ENCODE measurements at regions not wholly inside any gene's neighbourhood (a gene's known extent, or its start where the extent isn't known, plus 50 kb on each side); places are given as distances from the start of the nearest gene placed in this dataset.
"Not testable (repeated sequence)": the region's sequence is repeated elsewhere in the genome, so short reads cannot be mapped to it uniquely, and the experiment has no call there.

DNA sequence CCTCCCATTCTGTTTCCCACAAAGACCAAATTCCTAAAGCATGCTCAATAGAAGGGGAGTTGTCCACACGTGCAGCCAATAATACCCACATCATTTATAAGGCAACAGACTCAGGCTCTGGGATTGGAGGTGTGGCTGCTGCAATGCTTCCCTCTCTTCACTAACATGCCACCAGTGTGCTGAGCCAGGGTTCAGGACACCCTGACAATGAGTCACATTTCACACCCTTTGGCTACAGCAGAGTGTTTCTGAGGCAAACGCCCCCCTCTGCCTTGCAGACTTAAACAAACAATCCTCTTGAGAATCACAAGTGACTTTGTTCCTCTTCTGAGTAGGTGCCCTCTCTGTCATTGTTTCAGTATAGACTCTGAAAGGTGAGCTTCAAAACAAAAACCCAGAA, 189.3 kb upstream of the TLE4 start:
- DNase-seq (ENCODE audit: low spot score), result no peak

DNA sequence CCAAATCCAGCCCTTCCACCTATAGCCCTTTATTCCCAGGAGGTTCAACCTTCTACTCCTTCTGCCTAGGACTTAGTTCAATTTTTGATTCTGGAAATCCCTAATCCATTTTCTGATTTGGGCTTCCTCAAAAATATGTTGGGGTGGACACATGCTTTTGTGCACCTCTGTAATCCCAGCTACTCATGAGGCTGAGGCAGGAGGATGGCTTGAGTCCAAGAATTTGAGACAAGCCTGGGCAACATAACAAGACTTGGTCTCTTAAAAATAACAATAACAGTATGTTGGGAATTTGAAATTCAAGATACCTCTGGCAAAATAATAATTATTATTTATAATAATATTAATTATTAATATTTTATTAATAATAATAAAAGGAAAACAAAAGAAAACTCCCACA, 188.7 kb upstream of the TLE4 start:
- no peak for DNase-seq (ENCODE audit: low spot score)

DNA sequence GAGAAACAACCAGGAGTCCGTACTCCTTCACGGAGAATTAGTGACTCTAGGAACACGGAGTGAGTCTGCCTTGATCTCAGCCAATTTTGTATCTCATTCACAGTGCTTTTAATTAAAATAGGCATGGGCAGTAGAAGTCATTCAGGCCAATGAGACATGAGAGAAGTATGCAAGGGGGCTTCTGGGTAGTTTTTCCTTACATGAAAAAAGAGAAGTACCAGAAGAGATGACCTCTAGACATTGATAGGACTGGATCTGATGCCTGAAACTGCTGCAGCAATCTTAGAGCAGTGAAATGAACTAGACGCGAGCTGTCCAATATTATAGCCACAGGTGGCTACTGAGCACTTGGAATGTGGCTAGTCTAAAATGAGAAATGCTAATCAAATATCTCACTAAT, 187.7 kb upstream of the TLE4 start:
- DNase-seq (ENCODE audit: low spot score), result no peak

DNA sequence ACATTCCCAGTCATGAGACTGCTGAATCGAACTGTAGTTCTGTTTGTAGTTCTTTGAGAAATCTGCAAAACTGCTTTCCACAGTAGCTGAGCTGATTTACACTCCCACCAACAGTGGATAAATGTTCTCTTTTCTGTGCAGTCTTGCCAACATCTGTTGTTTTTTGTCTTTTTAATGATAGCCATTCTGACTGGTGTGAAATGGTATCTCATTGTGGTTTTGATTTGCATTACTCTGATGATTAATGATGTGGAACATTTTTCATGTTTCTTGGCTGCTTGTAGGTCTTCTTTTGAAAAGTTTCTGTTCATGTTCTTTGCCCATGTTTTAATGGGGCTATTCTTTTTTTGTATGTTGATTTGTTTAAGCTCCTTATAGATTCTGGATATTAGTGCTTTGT, 187.3 kb upstream of the TLE4 start:
- DNase-seq (ENCODE audit: low spot score), result peak; percentile 33

DNA sequence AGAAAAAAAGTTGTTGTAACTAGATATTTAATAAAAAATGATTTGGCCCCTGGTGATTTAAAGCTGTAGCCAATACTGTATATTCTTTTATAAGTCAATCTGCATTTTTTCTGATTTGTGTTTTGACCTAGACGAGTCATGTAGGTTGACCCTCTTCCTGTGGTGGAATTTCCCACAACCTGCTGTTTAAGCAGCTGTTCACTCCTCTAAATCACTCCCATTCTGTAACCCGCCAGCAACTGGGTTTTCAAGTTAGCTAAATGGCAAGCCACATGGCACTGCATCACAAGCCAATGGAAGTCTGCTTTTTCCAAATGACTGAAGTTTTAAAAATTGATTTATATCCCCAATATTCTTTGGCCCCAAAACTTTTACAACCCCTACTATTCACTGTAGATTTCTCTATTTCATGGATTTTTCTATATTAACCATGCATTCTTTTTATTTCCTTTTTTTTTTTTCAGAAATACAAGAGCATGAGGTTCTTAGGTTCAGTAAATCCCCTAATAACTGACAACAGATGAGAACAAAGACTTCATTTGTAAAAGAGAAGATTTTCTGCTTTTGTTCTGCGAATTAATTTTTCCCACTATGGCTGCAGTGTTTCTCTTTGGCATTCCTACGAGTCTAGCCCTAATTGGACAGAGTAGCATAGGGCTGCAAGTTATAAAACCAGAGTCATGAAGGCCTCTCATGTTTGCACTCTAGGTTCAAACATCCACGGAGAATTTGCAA, 184.5 kb upstream of the TLE4 start:
- DNase-seq (ENCODE audit: low spot score), result peak; percentile 47

DNA sequence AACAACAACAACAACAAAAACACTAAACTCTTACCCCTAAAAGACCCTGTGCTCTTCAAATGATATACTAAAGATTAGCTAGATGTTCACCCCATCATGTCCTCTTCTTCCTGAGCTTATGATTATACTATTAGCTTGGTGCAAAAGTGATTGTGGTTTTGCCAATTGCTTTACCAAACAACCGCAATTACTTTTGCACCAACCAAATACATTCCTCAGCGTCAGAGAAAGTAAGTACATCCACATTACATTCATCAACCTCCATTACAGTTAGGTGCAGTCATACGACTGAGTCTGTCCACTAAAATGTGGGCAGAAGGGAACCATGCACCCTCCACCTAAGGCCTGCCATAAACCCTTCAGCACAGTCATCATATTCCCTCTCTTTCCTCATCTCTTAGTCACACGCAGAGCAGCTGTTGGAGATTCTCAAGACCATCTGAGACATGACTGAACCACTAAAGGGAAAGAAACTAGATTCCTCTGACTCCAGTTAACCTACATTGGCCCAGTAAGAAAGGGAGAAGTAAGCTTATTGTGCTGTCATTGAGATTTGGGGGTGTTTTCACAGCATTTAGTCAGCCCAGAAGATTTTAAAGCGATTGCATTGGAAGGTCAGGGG, 181.6 kb upstream of the TLE4 start:
- DNase-seq (ENCODE audit: low spot score), result peak; percentile 13

DNA sequence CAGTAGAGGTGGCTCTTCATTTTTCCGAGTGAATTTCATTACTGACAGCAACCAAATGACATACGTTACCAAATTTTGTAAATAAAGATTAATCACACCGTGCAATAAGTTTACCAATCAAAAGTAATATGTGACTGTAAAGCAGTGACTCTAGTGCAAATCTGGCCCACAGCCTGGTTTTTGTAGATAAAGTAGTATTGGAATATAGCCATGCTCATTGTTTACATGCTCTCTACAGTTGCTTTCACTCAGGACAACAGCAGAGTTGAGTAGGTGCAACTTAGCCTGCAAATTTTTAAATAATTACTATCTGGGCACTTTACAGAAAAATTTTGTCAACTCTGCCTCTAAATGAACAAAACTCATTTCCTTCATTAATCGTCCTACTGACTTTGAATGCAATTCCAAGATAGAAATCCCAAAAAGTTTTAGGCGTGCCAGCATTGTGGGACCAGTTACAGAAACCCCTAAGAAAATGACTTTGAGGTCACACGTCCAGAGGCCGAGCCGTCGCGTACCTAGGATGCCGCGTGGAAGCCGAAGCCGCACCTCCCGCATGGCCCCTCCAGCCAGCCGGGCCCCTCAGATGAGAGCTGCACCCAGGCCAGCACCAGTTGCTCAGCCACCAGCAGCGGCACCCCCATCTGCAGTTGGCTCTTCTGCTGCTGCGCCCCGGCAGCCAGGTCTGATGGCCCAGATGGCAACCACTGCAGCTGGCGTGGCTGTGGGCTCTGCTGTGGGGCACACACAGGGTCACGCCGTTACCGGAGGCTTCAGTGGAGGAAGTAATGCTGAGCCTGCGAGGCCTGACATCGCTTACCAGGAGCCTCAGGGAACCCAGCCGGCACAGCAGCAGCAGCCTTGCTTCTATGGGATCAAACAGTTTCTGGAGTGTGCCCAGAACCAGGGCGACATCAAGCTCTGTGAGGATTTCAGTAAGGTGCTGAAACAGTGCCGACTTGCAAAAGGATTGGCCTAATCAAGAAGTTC, 180.7 kb upstream of the TLE4 start:
- DNase-seq (ENCODE audit: low spot score), result no peak

DNA sequence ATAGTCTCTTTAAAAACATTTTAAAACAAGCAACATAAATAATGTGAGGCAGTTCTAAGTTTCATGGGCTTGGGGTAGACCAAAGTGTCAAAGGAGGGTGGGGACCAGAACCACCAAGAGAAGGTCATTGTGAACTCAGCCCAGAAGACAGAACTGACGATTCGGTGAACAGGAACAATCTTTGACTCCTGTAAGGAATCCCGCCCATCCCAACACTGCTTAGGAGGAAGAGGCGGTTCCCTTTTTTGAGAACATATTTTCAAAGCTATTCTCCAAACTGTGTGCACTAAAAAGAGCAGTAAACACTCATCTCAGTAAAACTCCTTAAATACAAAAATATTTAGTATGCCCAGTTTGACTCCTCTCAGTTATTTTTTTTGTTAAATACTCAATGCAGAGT, 176.5 kb upstream of the TLE4 start:
- DNase-seq (ENCODE audit: low spot score), result no peak

DNA sequence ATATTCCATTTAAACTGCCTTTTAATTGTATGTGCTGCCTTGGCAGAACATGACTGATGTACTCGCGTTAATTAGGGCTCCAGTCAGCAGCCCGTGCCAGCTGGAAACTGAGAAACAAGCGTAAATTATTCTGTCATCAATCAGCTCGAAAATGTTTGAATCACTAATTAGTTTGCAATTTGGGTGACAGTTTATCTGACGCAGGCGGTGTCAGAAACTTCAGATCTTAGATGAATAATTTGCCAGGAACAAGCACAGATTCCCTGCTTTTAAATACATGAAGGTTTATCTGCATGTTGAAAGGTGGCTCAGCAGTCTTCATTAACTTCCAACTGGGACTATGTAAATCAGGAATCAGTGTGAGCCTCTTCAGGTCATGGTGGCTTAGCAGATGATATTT, 176.0 kb upstream of the TLE4 start:
- no peak for DNase-seq (ENCODE audit: low spot score)

DNA sequence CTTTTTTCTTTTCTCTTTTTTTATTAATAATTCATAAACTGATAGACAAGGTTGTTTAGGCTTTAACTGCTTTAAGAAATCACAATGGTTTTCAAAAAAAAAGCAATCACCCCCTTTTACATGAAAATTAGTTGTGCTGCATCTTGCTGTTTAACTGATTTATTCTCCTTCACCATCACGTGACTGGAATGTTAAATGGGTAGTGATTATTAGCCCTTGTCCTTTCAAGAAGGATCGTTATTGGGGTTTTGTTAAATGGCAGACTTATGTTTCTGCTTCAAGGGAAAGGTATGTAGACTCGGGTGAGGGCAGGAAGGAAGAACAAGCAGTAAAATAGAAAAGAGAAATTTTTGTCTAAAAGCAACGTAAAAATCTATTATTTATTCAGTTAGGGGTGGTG, 175.6 kb upstream of the TLE4 start:
- DNase-seq (ENCODE audit: low spot score), result no peak

DNA sequence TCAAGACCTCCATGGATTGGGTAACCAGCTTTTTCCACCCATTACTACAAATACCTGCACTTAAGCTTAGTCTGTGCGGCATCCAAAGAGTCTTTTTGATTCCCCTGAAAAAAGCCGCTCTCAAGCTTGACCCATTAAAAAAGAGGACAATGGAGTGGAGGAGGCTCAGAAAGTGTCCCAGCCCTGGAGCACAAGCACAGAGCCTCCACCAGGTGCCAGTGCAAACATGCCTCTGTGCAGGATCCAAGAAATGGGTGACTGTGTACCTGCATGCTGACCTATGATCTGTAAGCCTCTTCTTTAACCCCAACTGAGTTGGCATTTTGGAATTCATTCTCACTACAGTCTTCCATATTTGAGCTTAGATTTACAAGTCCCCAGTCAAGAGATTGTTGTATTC, 168.3 kb upstream of the TLE4 start:
- no peak for DNase-seq (ENCODE audit: low spot score)

DNA sequence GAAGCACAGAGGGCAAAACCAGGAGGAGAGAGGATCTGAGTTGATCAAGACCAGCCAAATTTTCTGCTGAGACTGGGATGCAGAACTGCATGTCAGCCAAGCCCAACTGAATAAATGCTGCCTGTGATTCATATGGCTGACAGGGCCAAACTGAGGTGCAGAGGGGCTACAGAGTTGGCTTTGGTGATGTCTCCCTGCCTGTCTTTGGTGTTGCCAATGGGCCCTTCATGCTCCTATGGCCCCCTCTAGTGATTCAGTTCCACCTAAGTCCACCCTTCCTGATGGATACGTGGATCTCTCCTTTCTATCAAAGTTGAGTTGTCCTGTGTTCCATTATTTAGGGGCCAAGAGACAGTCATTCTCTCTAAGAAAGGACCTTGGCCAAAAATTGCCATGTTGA, 163.6 kb upstream of the TLE4 start:
- no peak for DNase-seq (ENCODE audit: low spot score)

DNA sequence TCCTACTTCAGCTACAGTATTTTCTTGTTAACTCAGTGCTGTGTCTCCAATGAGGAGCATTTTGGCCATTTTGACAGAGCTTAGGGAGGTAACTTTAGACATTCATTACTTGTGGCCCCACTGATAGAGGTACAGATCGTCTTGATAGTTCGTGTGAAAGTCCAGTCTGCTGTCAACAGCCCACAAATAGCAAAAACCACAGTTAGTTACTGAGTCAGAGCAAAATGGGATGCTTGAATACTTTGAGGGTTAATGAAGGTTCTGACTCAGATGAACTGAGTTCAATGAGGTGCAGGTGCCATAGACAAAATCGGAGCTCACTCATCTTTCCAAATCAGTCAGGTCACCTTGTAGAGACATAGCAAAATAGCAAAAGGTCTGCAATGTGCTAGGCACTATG, 163.1 kb upstream of the TLE4 start:
- peak; percentile 53 for DNase-seq (ENCODE audit: low spot score)

DNA sequence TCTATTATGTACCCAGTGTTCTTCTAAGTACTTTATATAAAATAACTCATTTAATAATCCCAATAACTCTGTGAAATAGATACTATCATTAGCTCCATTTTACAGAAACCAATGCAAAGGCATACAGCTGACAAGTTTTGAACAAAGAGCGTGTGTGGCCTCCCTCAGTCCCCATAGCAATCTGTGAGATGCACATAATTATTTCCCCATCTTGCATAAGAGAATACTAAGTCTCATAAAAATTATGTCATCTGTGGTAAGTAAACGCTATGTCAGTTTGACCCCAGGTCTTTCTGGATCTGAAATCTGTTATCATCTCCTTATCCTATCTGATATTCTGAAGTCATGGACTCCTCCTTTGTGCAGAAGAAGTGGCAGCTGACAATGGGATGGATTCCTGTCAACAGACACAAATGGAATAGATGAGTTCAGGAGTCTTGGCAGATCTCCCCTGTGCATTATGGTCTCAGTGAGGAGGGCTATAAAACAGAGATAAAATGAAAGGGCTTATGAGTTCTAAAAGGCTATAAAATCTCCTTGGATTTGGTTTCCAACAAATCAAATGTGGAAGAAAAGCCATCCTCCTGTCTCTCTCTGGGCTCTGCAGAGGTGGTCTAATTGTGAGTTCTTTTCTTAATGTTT, 162.5 kb upstream of the TLE4 start:
- DNase-seq (ENCODE audit: low spot score), result no peak

DNA sequence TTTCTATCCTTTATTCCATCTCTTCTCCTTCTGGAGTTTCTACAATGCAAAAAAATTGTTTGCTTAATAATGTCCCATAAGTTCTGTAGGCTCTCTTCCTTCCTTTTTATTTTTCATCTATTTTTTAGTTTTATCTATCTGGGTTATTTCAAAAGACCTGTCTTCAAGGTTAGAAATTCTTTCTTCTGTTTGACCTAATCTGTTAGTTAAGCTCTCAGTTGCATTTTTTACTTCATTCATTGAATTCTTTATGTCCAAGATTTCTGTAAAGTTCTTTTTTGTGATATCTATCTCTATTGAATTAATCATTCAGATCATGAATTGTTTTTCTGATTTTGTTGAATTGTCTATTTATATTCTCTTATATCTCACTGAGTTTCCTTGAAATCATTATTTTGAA, 145.9 kb upstream of the TLE4 start:
- no peak for DNase-seq (ENCODE audit: low spot score)

DNA sequence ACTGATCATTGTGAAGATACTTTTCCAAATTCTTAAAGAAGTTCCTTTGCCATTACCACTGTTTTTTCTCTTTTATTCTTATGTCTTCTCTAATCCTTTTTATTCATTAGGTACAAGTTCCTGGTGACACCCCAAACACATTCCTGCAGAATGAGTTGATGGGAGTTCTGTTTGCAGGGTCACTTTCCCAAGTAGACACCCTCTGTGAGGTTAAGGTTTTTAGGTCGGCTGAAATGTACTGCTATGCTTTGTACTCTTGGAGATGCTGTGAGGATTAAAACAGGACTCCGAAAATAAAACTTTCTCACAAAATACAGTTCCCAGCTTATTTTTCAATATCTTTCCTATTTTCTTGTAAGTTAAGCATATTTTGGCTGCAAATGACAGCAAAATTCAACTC, 143.3 kb upstream of the TLE4 start:
- DNase-seq (ENCODE audit: low spot score), result no peak

DNA sequence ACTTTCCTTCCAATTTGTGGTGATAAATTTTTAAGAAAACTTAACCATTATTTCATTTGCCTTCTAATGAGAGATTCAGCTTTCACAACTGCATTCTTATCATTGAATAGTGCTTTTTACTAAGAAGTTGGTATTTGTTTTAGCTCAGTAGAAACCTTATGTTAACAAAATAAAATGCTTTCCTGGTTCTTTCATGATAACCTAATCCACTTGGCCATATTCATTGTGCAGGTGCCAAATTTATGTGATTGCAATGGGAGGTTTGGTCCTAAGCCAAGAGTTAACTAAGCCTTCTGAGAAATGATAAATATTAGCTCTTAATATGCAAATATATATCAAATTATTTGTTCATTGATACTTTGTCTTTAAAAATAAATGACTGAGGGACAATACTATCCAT, 141.1 kb upstream of the TLE4 start:
- no peak for DNase-seq (ENCODE audit: low spot score)

DNA sequence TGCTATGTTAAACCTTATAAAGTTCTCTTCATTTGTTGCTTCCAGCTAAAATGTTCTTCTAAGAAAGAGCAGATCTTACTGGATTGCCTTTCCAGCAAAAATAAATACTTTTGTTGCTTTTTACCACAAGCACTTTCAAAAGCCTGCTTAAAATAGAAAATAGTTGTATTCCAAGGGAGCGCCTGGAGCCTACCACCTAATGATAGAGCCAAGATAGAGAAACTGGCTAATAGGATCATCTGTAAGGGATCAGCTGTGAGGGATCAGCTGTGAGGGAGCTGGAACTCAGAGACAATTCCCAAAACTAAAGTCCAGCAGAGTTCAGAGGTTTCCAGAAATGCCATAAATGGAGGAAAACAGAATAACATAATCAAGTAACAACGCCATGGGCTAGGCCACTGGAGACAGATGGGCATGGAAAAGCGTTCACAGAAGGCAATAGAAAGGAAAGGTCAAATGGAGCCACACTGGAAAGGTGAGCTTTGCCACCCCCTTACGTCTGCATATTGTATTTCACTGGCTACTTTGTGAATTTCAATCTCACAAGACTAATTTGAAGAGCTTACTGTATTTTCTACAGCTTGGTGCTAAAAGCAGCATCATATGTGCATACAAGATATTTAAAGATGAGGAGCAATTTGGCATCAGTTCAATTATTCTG, 140.6 kb upstream of the TLE4 start:
- no peak for DNase-seq (ENCODE audit: low spot score)

DNA sequence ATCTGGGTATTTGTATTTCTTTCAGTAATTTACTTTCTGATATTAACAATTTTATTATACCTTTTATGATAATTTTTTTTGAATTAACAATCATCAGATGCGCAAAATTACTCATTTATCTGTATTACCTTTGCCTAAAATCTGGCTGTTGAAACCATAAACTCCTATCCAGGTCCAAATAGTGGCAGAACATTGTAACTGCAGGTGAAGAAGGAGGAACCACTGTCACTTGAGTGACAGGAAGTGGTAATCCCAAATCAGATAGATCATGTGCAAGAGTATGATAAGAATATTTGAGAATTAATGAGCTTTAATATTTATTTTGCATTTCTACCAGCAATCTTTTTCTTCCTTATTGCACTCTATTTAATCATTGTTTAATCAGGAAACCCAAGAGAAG, 139.3 kb upstream of the TLE4 start:
- DNase-seq (ENCODE audit: low spot score), result no peak

DNA sequence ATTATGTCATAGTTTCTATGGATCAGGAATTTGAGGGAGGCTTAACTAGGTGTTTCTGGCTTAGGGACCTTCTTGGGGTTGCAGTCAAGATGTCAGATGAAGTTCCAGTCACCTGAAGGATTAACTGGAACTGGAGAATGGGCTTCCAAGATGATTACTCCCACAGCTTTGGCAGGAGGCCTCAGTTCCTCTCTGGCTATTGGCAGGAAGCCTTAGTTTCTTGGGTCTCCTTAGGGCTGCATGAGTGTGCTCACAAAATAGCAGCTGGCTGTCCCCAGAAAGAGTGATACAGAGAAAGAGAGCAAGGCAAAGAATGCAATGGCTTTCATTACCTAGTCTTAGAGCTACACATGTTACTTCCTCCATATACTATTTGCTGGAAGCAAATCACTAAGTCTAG, 138.1 kb upstream of the TLE4 start:
- no peak for DNase-seq (ENCODE audit: low spot score)

DNA sequence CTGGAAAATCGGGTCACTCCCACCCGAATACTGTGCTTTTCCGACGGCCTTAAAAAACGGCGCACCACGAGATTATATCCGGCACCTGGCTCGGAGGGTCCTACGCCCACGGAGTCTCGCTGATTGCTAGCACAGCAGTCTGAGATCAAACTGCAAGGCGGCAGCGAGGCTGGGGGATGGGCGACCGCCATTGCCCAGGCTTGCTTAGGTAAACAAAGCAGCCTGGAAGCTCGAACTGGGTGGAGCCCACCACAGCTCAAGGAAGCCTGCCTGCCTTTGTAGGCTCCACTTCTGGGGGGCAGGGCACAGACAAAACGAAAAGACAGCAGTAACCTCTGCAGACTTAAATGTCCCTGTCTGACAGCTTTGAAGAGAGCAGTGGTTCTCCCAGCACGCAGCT, 132.5 kb upstream of the TLE4 start:
- DNase-seq (ENCODE audit: low spot score), result not testable (repeated sequence)

Measured in A172 (cell line).